HG02870 (cell line): ENCODE measurements at regions not wholly inside any gene's neighbourhood (a gene's known extent, or its start where the extent isn't known, plus 50 kb on each side); places are given as distances from the start of the nearest gene placed in this dataset.

ENCODE experiments used
- ATAC-seq: cut with Tn5 transposase; IDR thresholded peaks from one replicate; pipeline ENCODE4 v1.9.1; 2021; ENCODE audit warnings: mild to moderate bottlenecking, moderate library complexity; ENCODE audit not compliant: unreplicated experiment

DNA sequence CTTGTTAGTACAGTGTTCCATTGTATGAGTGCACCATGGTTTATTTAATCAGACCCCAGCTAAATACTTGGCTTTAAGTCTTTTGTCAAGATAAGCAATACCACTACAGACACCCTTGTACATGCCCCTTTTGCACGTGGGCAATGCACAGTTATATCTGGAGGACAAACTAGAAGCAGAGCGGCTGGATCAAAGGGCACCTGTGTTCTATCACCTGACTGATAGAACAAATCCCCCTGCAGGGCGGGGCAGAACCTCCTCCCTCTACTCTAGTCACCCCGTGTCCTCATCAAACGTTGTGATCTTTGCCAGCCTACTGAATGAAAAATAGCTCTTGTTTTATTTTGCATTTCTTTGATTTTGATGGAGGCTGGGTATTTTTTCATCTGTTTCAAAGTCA lies 314.9 kb downstream of the TLE3 start:
- no peak for ATAC-seq

DNA sequence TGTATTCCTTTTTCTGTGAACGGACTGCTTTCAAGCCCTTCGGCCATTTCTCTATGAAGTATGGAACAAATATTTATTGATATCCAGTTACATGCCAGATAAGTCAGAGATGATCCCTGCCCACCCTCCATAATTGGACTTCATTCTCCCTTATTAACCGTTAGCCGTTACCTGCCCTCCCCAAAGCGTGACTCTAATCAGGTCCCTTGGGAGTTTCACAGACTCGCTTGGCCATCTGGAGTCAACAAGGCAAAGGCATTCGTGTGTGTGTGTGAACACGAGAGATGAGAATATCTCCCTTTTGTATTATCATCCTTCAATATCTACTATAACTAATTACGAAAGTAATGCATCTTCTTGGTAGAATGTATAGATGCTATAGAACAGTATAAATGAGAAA lies 314.5 kb downstream of the TLE3 start:
- no peak for ATAC-seq

DNA sequence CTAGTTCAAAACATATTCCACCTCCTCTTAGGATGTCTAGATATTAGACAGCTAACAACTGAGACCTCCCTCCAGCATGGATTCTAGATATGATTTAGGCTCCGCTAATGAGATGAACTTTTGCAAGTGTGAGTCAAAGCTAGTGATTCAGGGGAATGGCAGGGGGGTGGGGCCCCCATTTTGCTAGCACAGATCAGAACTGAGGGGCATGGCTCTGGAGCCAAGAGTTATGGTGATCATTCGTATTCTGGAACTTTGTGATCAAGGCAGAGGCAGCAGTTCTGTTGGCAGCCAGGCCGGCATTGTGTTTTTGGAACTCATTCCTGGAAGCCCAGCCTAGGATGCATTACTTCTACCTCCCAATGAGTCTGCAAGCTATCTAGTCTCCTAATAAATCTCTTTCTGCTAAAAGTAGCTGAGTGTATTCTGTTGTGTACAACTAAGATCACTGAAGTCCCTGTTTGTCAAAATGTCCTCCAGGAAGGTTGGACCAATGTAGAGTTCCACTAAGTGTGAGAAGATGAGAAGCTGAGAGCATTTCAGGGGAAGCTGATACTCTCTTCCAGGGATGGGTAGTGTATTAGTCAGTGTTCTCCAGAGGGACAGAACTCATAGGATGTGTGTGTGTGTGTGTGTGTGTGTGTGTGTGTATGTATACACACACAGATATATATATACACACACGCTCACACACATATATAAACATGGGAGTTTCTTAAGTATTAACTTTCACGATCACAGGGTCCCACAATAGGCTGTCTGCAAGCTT lies 312.7 kb downstream of the TLE3 start:
- ATAC-seq: no peak

DNA sequence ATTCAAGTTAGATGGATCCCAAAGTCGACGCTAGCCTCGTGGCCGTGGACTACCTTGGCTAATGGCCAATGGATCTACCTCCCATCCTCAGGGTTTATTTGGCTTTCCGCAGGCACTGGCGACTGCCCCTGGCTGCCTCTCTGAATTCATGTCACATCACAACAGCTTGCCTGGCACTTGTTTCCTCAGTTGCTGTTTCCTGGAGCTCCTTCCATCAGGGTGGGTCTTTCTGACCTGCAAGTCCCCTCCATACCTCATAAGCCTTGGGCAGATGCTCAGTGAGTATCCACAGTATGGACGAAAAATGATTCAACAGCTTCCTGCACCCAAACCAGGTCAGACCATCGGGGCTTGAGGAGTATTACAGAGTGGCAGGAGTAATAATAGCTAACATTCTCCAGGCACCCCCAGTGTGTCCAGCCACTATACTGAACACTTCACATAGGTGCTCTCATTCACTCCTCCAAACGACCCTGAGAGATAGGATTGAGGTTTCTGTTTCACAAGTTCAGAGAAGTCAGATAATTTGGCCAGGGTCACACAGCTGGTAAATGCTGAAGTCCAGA lies 311.5 kb downstream of the TLE3 start:
- ATAC-seq: no peak

- no peak for ATAC-seq
Measured at GRCh38 chr15:69787791-69788190, 309.9 kb downstream of the TLE3 start.

GRCh38 chr15:69789648-69790393 lies 307.9 kb downstream of the TLE3 start:
- no peak for ATAC-seq

GRCh38 chr15:69790632-69791031 lies 307.1 kb downstream of the TLE3 start:
- no peak for ATAC-seq

DNA sequence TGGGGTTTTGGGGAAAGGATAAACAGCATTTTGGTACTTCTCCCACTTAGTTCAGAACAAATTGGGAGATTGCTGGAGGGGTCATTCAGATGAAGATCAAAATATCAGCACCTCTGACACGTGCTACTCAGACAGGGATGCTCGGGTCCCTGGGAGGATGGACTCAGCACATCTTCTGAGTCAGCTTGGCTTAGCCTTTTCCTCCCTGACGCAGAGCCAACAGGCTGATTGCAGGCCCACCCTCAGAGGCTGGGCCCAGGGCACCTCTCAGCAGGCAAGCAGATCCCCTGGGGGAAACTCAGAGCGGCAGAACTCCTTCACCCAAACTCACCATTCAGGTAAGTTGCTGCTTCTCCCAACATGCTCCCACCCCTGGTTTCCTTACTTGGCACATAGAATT lies 304.9 kb downstream of the TLE3 start:
- ATAC-seq: no peak

DNA sequence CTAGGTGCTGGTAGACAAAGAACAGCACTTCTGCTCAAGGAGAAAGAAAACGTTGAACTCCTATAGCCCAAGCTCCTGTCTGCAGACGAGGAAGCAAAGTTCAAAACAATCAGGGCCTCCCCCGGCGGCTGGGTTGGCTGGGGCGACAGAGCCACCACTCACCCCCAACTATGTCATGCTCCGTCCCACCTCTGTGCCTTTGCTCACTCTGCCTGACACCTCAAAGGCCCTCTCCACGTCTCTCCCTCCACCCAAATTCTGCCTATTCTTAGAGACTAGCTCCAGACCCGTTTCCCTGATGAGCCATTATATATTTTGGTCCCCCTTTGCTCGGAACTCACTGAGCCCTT lies 304.3 kb downstream of the TLE3 start:
- no peak for ATAC-seq

- ATAC-seq: no peak
Measured at GRCh38 chr15:69793781-69794451, 303.8 kb downstream of the TLE3 start.

DNA sequence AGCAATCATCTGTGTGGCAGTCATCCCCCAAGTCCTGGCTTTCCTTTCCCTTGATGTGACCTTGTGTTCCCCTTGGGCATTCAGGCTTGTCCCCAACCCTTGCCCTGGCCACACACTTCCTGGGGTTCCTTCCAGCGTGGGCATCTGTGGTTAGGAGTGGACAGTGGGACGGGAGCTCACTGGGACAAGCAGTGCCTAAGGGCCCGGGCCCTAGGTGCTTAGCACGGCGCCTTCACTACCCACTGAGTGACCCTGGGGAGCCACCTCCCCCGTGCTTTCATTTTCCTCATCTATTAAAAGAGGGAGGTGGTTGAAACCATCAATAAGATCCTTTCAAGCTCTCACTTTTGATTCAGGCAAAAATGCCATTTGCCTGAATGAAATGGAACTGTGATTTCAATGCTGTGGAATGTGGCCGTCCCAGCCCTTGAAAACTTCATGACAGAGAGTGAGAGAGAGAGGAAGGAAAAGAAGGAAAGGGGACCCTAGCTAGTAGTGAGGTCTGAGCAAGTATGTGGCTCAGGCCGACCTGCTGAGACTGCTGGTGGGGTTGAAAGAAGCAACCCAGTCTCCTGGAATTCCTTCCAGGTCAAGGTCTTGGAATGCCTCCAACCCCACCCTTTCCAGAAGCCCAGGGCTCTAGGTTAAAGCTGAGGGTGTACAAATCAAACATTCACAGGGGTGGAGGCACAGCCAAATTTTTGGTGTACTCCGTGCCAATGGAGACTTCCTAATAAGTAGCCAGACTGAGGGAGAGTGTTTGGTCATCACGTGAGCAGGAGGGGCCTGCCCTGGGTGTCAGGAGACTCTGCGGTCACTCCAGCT lies 302.9 kb downstream of the TLE3 start:
- no peak for ATAC-seq

DNA sequence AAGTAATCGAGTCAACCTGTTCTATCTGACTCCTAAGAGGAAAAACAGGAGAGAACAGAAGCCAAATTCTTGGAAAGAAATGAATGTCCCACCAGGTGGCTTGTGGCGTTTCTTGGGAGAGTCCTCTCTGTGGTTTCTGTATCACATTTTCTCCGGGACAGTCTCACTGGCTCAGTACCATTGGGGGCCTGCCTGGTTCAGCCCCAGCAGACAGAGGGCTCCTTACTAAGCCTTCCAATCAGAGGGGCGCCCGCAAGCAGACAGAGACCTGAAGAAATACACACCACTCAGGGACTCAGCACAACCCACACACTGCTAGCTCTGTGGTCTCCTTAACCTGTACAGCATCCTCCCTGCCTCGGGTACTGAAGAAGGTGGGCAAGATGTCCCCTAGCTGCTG lies 302.1 kb downstream of the TLE3 start:
- ATAC-seq: no peak

- ATAC-seq: no peak
Measured at GRCh38 chr15:69797051-69797595, 300.6 kb downstream of the TLE3 start.

DNA sequence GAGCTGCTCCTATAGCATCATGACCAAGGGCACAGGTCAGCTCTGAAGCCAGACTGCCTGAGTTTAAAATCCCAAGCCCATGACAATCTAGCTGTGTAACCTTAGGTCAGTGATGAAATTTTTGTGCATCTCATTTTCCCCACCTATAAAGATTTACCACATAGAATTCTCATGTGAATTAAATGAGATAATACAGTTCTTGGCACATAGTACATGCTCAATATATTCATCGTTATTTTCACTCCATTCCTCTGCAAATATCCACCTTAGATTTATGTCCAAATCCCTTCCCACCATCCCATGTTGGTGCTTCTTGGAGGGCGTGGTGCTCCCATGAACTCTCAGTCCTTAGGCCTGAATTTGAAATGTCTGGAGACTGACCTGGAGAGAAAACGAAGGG lies 300.1 kb downstream of the TLE3 start:
- ATAC-seq: no peak

- no peak for ATAC-seq
Measured at GRCh38 chr15:69798481-69799250, 299.1 kb downstream of the TLE3 start.

DNA sequence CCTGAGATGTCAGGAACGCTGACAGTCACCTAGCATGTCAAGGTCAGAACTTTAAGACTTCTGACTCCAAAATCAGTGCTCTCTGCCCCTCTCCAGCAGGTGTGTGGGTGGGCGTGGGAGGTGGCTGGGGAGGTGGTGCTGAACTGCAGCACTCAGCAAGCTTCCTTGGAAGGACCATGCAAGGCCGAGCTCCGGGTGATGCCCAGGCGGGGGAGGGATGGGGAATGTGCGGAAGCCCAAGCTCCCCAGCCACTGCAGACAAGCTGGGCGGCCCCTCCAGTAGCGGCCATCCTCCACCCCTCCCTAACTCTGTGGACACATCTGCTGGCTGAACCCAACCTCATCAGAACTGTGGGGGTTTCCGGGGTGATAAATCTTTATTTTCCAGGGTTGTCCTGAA lies 296.6 kb downstream of the TLE3 start:
- no peak for ATAC-seq

- no peak for ATAC-seq
Measured at GRCh38 chr15:69802432-69802831, 295.3 kb downstream of the TLE3 start.

DNA sequence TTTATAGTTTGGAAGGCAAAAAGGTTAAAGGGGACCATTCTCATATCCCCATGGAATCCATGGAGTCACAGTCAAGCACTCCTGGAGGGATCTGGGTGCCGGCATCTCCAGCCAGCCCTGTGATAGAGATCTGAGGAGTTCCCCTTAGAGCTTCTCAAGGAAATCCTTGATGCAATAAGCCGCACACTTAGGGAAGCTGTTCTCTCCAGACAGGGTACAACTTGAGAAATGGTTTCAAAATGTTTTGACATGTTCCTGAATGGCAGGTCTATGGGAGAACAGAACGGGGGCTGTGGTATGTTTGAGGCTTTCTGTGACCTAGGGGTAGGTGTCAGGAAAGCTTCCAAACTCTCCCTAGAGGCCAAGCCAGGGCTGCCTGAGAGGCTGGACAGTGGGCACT lies 292.9 kb downstream of the TLE3 start:
- no peak for ATAC-seq

DNA sequence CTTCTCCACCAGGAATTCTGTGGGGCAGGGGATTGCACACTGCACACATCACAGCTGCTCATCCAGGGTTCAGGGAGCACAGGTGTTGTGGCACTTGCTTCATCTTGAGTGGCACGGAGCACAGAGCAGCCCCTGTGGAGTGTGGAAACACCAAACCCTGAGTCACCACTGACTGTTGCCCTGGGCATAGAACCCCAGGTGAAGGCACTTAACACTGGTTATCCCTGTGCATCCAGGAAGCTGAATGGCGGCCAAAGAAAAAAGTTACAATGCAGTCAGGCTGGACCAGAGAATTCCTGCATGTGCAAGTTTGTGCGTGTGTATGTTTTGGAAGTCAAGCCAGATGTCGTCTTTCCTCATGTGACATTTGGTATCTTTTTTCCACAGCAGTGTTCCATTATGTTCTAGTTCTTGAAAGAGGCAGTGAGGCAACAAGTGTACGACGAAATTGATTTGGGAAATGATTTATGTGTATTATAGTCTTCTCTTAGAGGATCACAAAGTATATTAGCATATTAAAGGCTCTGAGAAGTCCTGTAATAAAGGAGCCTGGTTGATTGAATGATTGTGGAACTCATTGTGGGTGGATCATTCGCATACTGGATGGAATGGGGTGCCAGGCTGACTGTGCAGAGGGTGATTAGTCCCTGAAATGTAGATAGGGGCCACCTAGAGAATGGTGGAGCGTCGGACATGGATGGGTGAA lies 292.3 kb downstream of the TLE3 start:
- ATAC-seq: no peak
